Spleen (tissue), 11 donors: ENCODE measurements at regions not wholly inside any gene's neighbourhood (a gene's known extent, or its start where the extent isn't known, plus 50 kb on each side); places are given as distances from the start of the nearest gene placed in this dataset.

ENCODE experiments used
- DNase-seq: peaks from one replicate; pipeline ENCODE4 v3.0.0-alpha.2; 2020
- H3K27ac ChIP-seq, 8 donors: fragments of 200-600 bp; sonication (generic) in 7 of 8; 1 replicate in 4 of 8; 2 replicates in 4 of 8; pipeline versions ENCODE4 v1.5.0 to v1.8.0; 2016 to 2021; ENCODE audit warnings: inconsistent platforms in 4 of 8, mild to moderate bottlenecking in 4 of 8, moderate library complexity in 1 of 8
- H3K27me3 ChIP-seq, 7 donors: fragments of 200-600 bp; sonication (generic) in 6 of 7; replicated peaks in 1 of 7; 1 replicate in 4 of 7; 2 replicates in 3 of 7; pipeline versions ENCODE4 v1.5.0 to v1.8.0; 2016 to 2021; ENCODE audit warnings: inconsistent platforms in 3 of 7, mild to moderate bottlenecking in 1 of 7
- H3K36me3 ChIP-seq, 6 donors: fragments of 200-600 bp; sonication (generic) in 5 of 6; 1 replicate in 4 of 6; 2 replicates in 2 of 6; pipeline versions ENCODE4 v1.5.0 to v1.8.0; 2016 to 2021; ENCODE audit warnings: inconsistent platforms in 2 of 6
- H3K4me1 ChIP-seq, 6 donors: fragments of 200-600 bp; sonication (generic) in 5 of 6; 1 replicate in 3 of 6; 2 replicates in 3 of 6; pipeline versions ENCODE4 v1.5.0 to v1.8.0; 2016 to 2021; ENCODE audit warnings: inconsistent platforms in 3 of 6
- H3K4me3 ChIP-seq, 8 donors: fragments of 200-600 bp; sonication (generic) in 7 of 8; 1 replicate in 4 of 8; 2 replicates in 4 of 8; pipeline versions ENCODE4 v1.5.0 to v1.8.0; 2016 to 2021; ENCODE audit warnings: inconsistent platforms in 4 of 8, mild to moderate bottlenecking in 4 of 8, moderate library complexity in 2 of 8
- H3K9me3 ChIP-seq, 8 donors: fragments of 200-600 bp; sonication (generic) in 7 of 8; 1 replicate in 4 of 8; 2 replicates in 4 of 8; pipeline versions ENCODE4 v1.5.0 to v1.8.0; 2016 to 2021; ENCODE audit warnings: inconsistent platforms in 4 of 8
- POLR2A ChIP-seq, 3 donors: fragments of 450-650 bp; IDR thresholded peaks; one replicate each; pipeline ENCODE4 v1.5.1; 2017; ENCODE audit warnings: antibody characterized with exemption in 3 of 3, mild to moderate bottlenecking in 1 of 3
- POLR2AphosphoS5 ChIP-seq, 3 donors: sonication (generic); formaldehyde crosslinking; IDR thresholded peaks; one replicate each; pipeline ENCODE4 v1.5.1; 2017; ENCODE audit warnings: antibody characterized with exemption in 3 of 3
- WGBS, 5 donors: extraction: QIAGEN DNeasy Blood & Tissue Kit in 3 of 5; methylation state at CpG; one replicate each; pipeline versions ENCODE4 v1.1.5 to v1.1.7; 2013 to 2018; 5-methylcytosine and 5-hydroxymethylcytosine counted together
- intact Hi-C: fragments of 100-400 bp; cut with DNase I; formaldehyde crosslinking; loops from one replicate; pipeline ENCODE4 v1.15.0; 2023; ENCODE audit warnings: low total_unique reads
- TF ChIP-seq, protein P1 (sequence below), 11 experiments: fragments of 200-600 bp in 7 of 11; fragments of 450-650 bp in 4 of 11; sonication (generic) in 4 of 11; IDR thresholded peaks in 8 of 11; conservative IDR thresholded peaks in 3 of 11; 1 replicate in 7 of 11; 2 replicates in 4 of 11; pipeline versions ENCODE4 v1.4.0 to v1.8.0; 2016 to 2021; ENCODE audit warnings: antibody characterized with exemption in 11 of 11, inconsistent platforms in 4 of 11, mild to moderate bottlenecking in 1 of 11
- donor health status: healthy with polysubstance abuse.
- donor health status: DM: no; HTN: no; CAD: no; lungs with moderate emphysema.
- donor health status: DM: no; HTN: no; CAD: no.
- donor health status: Bipolar disorder and iron deficiency.
- donor health status: healthy.
- donor health status: DM: no; HTN: no; CAD: no.
- donor health status: DM: yes; HTN: yes; CAD: no.

GRCh38 chr17:33387406-33387805, 94.3 kb upstream of the ASIC2 start:
- intact Hi-C loops, result no loop called here
- DNase-seq, result no peak
- 74 to 88% (median 78%) methylated on average over 7 of the region's 7 CpGs for WGBS, 5 donors

DNA sequence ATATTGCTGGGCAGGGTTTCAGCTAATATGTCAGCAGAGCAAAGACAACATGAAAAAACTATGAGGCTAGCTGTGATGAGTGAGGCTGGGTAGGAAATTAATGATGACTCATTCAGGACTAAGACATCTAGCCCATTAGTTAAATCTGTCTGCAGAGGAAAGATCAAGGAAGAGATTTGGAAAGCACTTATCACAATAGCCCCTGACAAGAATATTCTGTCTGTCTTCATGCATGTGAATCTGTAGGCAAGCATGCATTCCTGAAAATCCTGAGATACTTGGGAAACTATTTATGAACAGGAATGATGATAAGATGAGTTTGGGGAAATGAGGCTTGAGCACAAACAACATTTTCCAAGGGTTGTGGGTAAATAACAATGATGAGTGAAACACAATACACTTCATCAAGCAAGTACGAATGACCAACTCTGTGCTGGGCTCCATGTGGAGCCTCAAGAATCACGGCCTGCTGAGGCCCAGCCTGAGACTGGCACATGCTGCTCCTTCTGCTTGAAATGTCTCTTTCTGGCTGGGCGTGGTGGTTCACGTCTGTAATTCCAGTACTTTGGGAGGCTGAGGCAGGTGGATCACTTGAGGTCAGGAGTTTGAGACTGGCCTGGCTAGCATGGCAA, 96.5 kb upstream of the ASIC2 start:
- Histone ChIP-seq H3K4me1 (no peaks in the 10 kb centered on the region), H3K27me3 (peaks cover 0 to 22% (median 0%) of the 10 kb centered on the region in 7 donors), H3K27ac (no peak overlapping the region), H3K9me3 (no peaks in the 10 kb centered on the region), H3K4me3 (no peak overlapping the region), H3K36me3 (no peaks in the 10 kb centered on the region)
- no peak for TF ChIP-seq POLR2AphosphoS5 (IDR thresholded peaks at IDR 0.05)
- TF ChIP-seq, protein P1, sequence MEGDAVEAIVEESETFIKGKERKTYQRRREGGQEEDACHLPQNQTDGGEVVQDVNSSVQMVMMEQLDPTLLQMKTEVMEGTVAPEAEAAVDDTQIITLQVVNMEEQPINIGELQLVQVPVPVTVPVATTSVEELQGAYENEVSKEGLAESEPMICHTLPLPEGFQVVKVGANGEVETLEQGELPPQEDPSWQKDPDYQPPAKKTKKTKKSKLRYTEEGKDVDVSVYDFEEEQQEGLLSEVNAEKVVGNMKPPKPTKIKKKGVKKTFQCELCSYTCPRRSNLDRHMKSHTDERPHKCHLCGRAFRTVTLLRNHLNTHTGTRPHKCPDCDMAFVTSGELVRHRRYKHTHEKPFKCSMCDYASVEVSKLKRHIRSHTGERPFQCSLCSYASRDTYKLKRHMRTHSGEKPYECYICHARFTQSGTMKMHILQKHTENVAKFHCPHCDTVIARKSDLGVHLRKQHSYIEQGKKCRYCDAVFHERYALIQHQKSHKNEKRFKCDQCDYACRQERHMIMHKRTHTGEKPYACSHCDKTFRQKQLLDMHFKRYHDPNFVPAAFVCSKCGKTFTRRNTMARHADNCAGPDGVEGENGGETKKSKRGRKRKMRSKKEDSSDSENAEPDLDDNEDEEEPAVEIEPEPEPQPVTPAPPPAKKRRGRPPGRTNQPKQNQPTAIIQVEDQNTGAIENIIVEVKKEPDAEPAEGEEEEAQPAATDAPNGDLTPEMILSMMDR (IDR thresholded peaks at IDR 0.05 in 8 of 11, conservative IDR thresholded peaks at IDR 0.05 in 3 of 11), result no peak
- intact Hi-C loops, result no loop called here
- WGBS, 5 donors, result 55 to 80% (median 78%) methylated on average over 4 of the region's 4 CpGs
- no peak for DNase-seq

More at GRCh38 chr17:33387406-33387805, 94.3 kb upstream of the ASIC2 start:
- Histone ChIP-seq H3K4me1 (no peaks in the 10 kb centered on the region), H3K36me3 (no peaks in the 10 kb centered on the region), H3K9me3 (no peaks in the 10 kb centered on the region), H3K27me3 (peaks cover 0 to 21% (median 0%) of the 10 kb centered on the region in 7 donors), H3K27ac (no peak overlapping the region), H3K4me3 (no peak overlapping the region)
- TF ChIP-seq POLR2AphosphoS5 (IDR thresholded peaks at IDR 0.05) (no peak), POLR2A (IDR thresholded peaks at IDR 0.05) (no peak)
- TF ChIP-seq, protein P1 (IDR thresholded peaks at IDR 0.05 in 8 of 11, conservative IDR thresholded peaks at IDR 0.05 in 3 of 11), result no peak

GRCh38 chr17:33390479-33391176, 97.5 kb upstream of the ASIC2 start:
- TF ChIP-seq, protein P1 (IDR thresholded peaks at IDR 0.05 in 8 of 11, conservative IDR thresholded peaks at IDR 0.05 in 3 of 11), result no peak
- no peak for TF ChIP-seq POLR2AphosphoS5 (IDR thresholded peaks at IDR 0.05)
- no peak for TF ChIP-seq POLR2A (IDR thresholded peaks at IDR 0.05)
- H3K4me1 ChIP-seq, result no peaks in the 10 kb centered on the region
- H3K27ac ChIP-seq, result no peak overlapping the region
- H3K36me3 ChIP-seq, result no peaks in the 10 kb centered on the region
- no peaks in the 10 kb centered on the region for H3K9me3 ChIP-seq
- intact Hi-C loops, result no loop called here
- peaks cover 0 to 20% (median 0%) of the 10 kb centered on the region in 7 donors for H3K27me3 ChIP-seq
- no peak for DNase-seq
- no peak overlapping the region for H3K4me3 ChIP-seq
- 45 to 59% (median 48%) methylated on average over 6 of the region's 6 CpGs for WGBS, 5 donors

DNA sequence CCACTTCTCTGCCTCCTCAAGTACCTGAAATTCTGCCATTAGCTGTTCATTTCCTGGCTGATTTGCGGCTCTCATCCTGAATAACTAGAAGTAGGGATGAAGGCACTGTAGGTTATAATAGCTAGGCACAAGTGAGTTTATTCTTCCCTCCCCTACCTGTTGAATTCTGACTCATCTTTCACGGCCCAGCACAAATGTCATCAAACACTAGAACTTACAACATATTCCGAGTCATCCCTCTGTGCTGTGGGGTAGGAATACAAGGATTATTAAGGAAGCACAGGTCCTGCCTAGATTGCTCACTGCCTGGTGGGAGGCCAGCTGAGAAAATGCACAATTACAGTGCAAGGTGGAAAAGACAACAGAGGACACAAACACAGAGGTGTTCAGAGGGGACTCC, 103.7 kb upstream of the ASIC2 start:
- DNase-seq, result no peak
- H3K27me3 ChIP-seq, result peaks cover 0 to 7% (median 0%) of the 10 kb centered on the region in 7 donors
- 48 to 57% (median 53%) methylated on average over 3 of the region's 3 CpGs for WGBS, 5 donors
- H3K27ac ChIP-seq, result no peak overlapping the region
- no peaks in the 10 kb centered on the region for H3K36me3 ChIP-seq
- no peak overlapping the region for H3K4me3 ChIP-seq
- no peaks in the 10 kb centered on the region for H3K4me1 ChIP-seq
- H3K9me3 ChIP-seq, result no peaks in the 10 kb centered on the region
- no peak for TF ChIP-seq POLR2AphosphoS5 (IDR thresholded peaks at IDR 0.05)
- no peak for TF ChIP-seq POLR2A (IDR thresholded peaks at IDR 0.05)
- TF ChIP-seq, protein P1 (IDR thresholded peaks at IDR 0.05 in 8 of 11, conservative IDR thresholded peaks at IDR 0.05 in 3 of 11), result no peak
- intact Hi-C loops, result no loop called here
